Osteoblast (primary cell): ENCODE measurements at regions not wholly inside any gene's neighbourhood (a gene's known extent, or its start where the extent isn't known, plus 50 kb on each side); places are given as distances from the start of the nearest gene placed in this dataset.

Experiments used
- DNase-seq: peaks from one replicate; pipeline ENCODE4 v3.0.0; 2011; ENCODE audit warnings: low spot score, mixed read lengths; ENCODE audit not compliant: insufficient read length; ENCODE audit errors: missing footprints
- H2AFZ ChIP-seq: 2 replicates; pipeline ENCODE4 v1.6.0; 2011; ENCODE audit warnings: mild to moderate bottlenecking, low read length
- H3K27ac ChIP-seq: 2 replicates; pipeline ENCODE4 v1.5.1; 2011; ENCODE audit warnings: mild to moderate bottlenecking, low read depth, low read length, moderate library complexity
- H3K27me3 ChIP-seq: 2 replicates; pipeline ENCODE4 v1.6.0; 2012; ENCODE audit warnings: mild to moderate bottlenecking, control low read depth, inconsistent platforms, low read length, moderate library complexity; ENCODE audit not compliant: insufficient read depth
- H3K36me3 ChIP-seq: 2 replicates; pipeline ENCODE4 v1.5.1; 2011; ENCODE audit warnings: mild to moderate bottlenecking, low read length, control low read depth, moderate library complexity; ENCODE audit not compliant: insufficient read depth
- H3K4me1 ChIP-seq: 2 replicates; pipeline ENCODE4 v1.5.1; 2011; ENCODE audit warnings: mild to moderate bottlenecking, low read length, control low read depth, moderate library complexity; ENCODE audit not compliant: insufficient read depth
- H3K4me2 ChIP-seq: 2 replicates; pipeline ENCODE4 v1.6.0; 2011; ENCODE audit warnings: mild to moderate bottlenecking, low read length; ENCODE audit not compliant: insufficient read depth
- H3K4me3 ChIP-seq: fragments of 200-600 bp; sonication (generic); 3 replicates; pipeline ENCODE4 v1.5.1; 2012; ENCODE audit warnings: mild to moderate bottlenecking, low read length, inconsistent platforms; ENCODE audit not compliant: insufficient read depth
- H3K79me2 ChIP-seq: 2 replicates; pipeline ENCODE4 v1.6.0; 2012; ENCODE audit warnings: mild to moderate bottlenecking, low read length, control low read depth, inconsistent platforms; ENCODE audit not compliant: insufficient read depth
- H3K9me3 ChIP-seq: 2 replicates; pipeline ENCODE4 v1.5.1; 2011; ENCODE audit warnings: low read depth, low read length, control low read depth
- H4K20me1 ChIP-seq: 2 replicates; pipeline ENCODE4 v1.6.0; 2012; ENCODE audit warnings: mild to moderate bottlenecking, low read length, control low read depth; ENCODE audit not compliant: insufficient read depth
- TF ChIP-seq, protein P1 (sequence below): IDR thresholded peaks from 2 replicates; pipeline ENCODE4 v1.5.1; 2011; ENCODE audit warnings: mild to moderate bottlenecking, low read depth, low read length, moderate library complexity; ENCODE audit errors: extremely low read depth

DNA sequence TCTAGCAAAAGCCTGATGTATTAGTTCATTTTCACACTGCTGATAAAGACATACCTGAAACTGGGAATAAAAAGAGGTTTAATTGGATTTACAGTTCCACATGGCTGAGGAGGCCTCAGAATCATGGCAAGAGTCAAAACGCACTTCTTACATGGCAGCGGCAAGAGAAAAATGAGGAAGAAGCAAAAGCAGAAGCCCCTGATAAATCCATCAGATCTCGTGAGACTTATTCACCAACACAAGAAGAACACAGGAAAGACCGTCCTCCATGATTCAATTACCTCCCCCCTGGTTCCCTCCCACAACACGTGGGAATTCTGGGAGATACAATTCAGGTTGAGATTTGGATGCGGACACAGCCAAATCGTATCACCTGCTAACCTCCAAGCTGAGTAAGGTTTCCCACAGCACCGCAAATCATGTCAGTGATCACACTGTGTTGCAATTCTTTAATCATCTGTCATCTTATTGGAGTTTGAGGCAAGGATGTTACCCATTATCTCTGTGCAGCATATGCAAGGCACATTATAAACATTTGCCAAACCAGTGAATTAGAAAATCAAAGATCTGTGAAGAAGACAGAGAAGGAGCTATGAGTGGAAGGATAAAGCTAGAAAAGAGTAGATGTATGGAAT lies 128.5 kb downstream of the ZNF281 start:
- Histone ChIP-seq H2AFZ (no peak overlapping the region), H3K4me2 (no peak overlapping the region), H3K4me3 (no peak overlapping the region), H3K36me3 (no peaks in the 10 kb centered on the region), H3K79me2 (no peaks in the 10 kb centered on the region), H3K9me3 (no peaks in the 10 kb centered on the region), H3K27me3 (no peaks in the 10 kb centered on the region), H3K27ac (no peak overlapping the region), H3K4me1 (peaks cover 4% of the 10 kb centered on the region), H4K20me1 (no peaks in the 10 kb centered on the region)
- TF ChIP-seq, protein P1, sequence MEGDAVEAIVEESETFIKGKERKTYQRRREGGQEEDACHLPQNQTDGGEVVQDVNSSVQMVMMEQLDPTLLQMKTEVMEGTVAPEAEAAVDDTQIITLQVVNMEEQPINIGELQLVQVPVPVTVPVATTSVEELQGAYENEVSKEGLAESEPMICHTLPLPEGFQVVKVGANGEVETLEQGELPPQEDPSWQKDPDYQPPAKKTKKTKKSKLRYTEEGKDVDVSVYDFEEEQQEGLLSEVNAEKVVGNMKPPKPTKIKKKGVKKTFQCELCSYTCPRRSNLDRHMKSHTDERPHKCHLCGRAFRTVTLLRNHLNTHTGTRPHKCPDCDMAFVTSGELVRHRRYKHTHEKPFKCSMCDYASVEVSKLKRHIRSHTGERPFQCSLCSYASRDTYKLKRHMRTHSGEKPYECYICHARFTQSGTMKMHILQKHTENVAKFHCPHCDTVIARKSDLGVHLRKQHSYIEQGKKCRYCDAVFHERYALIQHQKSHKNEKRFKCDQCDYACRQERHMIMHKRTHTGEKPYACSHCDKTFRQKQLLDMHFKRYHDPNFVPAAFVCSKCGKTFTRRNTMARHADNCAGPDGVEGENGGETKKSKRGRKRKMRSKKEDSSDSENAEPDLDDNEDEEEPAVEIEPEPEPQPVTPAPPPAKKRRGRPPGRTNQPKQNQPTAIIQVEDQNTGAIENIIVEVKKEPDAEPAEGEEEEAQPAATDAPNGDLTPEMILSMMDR: no peak
- no peak for DNase-seq

DNA sequence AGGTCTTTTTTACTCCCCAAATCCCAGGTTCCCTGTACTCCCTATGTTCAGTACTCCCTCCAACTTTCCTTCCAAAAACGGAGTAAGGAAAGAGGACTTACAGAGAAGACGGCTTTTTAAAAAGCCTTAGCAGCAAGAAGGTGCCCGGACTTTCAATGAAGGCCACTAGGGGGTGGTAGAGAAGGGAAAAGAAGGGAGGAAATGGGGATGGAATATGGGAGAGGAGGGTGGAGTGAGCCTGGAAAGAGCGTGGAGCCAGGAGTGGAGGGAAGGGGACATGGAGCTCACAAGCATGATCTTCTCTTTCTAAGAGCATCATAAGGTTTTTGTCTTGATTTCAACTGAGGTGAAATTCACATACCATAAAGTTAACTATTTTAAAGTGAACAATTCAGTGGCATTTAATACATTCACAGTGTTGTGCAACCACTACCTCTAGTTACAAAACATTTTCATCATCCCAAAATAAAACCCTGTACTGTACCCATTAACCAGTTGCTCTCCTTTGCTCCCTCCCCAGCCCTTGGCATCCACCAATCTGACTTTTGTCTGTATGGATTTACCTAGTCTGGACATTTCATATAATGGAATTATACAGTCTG lies 129.9 kb downstream of the ZNF281 start:
- Histone ChIP-seq H3K27me3 (no peaks in the 10 kb centered on the region), H3K9me3 (no peaks in the 10 kb centered on the region), H3K27ac (no peak overlapping the region), H3K4me3 (no peak overlapping the region), H3K79me2 (no peaks in the 10 kb centered on the region), H4K20me1 (no peaks in the 10 kb centered on the region), H3K36me3 (no peaks in the 10 kb centered on the region), H2AFZ (peak overlapping the region; percentile 49), H3K4me1 (peaks cover 4% of the 10 kb centered on the region), H3K4me2 (peak overlapping the region; percentile 31)
- TF ChIP-seq, protein P1: peak; percentile 81
- DNase-seq: no peak

DNA sequence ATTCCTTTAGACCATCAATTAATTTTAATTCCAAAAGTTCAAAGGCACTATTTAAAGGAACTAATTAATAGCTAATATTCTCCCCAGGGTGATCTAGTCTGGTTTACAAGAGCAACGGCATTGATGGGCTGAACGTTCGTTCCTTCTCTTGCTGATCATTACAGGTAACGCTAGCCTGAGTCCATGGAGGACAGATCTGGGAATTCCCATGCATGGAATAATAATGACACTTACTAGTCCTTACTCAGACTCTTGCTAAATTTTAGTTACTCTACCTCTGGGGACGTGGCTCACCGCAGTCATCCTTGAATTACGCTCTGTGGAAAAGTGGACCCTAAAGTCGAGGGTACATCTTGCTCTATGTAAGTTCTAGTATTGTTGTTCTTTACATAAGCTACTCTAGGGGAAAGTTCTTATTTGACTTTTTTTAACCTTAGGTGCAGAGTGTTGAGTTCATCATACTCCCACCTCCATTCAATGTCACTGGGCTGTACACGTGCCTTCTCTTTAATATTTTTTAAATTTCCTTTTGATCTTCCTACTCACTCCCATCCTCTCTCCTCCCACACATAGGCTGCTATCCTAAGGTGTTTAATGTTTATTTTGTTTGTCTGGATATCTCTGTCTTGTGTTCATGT lies 133.9 kb downstream of the ZNF281 start:
- TF ChIP-seq, protein P1: no peak
- Histone ChIP-seq H2AFZ (no peak overlapping the region), H3K27me3 (no peaks in the 10 kb centered on the region), H3K4me3 (no peak overlapping the region), H3K27ac (no peak overlapping the region), H3K9me3 (no peaks in the 10 kb centered on the region), H4K20me1 (no peaks in the 10 kb centered on the region), H3K4me2 (no peak overlapping the region), H3K4me1 (peaks cover 4% of the 10 kb centered on the region), H3K36me3 (no peaks in the 10 kb centered on the region), H3K79me2 (no peaks in the 10 kb centered on the region)
- no peak for DNase-seq

DNA sequence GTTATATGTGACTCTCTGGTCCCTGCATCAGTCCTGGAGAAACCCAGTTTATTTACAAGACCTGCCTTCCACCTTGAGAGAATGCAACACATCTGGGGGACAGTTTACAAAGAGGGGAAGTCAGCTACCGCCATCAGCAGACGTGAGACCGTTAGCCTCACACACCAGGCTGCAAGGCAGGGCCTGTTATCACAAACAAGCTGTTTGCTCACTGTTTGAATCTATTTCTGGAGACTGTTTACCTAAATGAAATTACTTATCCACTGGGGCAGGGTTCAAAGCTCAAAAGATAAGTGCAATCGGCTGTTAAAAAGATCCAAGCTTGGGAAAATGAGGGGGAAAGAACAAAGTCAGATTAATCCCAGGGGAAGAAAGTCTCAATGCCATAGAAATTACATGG lies 134.4 kb downstream of the ZNF281 start:
- Histone ChIP-seq H3K4me2 (no peak overlapping the region), H3K27ac (no peak overlapping the region), H2AFZ (no peak overlapping the region), H3K4me1 (peaks cover 4% of the 10 kb centered on the region), H3K79me2 (no peaks in the 10 kb centered on the region), H3K9me3 (no peaks in the 10 kb centered on the region), H4K20me1 (no peaks in the 10 kb centered on the region), H3K27me3 (no peaks in the 10 kb centered on the region), H3K36me3 (no peaks in the 10 kb centered on the region), H3K4me3 (no peak overlapping the region)
- DNase-seq: no peak
- TF ChIP-seq, protein P1: no peak
